GM18868 (cell line): ENCODE measurements at regions not wholly inside any gene's neighbourhood (a gene's known extent, or its start where the extent isn't known, plus 50 kb on each side); places are given as distances from the start of the nearest gene placed in this dataset.

ENCODE experiments used
- ATAC-seq: cut with Tn5 transposase; IDR thresholded peaks from one replicate; pipeline ENCODE4 v1.9.1; 2021; ENCODE audit warnings: mild to moderate bottlenecking, moderate library complexity; ENCODE audit not compliant: unreplicated experiment

GRCh38 chr4:82043081-82043808 lies 330.5 kb downstream of the HNRNPD start:
- ATAC-seq, result no peak

GRCh38 chr4:82042042-82042441 lies 331.7 kb downstream of the HNRNPD start:
- ATAC-seq, result no peak

- no peak for ATAC-seq
Observed at GRCh38 chr4:82038936-82039335, 334.9 kb downstream of the HNRNPD start.

- ATAC-seq, result no peak
Observed at GRCh38 chr4:82036181-82036580, 337.6 kb downstream of the HNRNPD start.

GRCh38 chr4:82034878-82035277 lies 338.9 kb downstream of the HNRNPD start:
- no peak for ATAC-seq

GRCh38 chr4:82033862-82034261 lies 339.9 kb downstream of the HNRNPD start:
- ATAC-seq, result no peak

GRCh38 chr4:82031376-82031927 lies 342.3 kb downstream of the HNRNPD start:
- no peak for ATAC-seq

GRCh38 chr4:82017680-82018079 lies 356.1 kb downstream of the HNRNPD start:
- ATAC-seq, result no peak

GRCh38 chr4:82005158-82005557 lies 368.6 kb downstream of the HNRNPD start:
- ATAC-seq, result no peak

GRCh38 chr4:81997313-81997712 lies 376.5 kb downstream of the HNRNPD start:
- no peak for ATAC-seq

GRCh38 chr4:81990898-81991297 lies 382.9 kb downstream of the HNRNPD start:
- no peak for ATAC-seq

- no peak for ATAC-seq
Observed at GRCh38 chr4:81990211-81990610, 383.6 kb downstream of the HNRNPD start.

GRCh38 chr4:81989202-81989601 lies 384.6 kb downstream of the HNRNPD start:
- no peak for ATAC-seq

- no peak for ATAC-seq
Observed at GRCh38 chr4:81988178-81988577, 385.6 kb downstream of the HNRNPD start.

GRCh38 chr4:81984746-81985145 lies 389.0 kb downstream of the HNRNPD start:
- no peak for ATAC-seq

GRCh38 chr4:81982846-81983540 lies 390.8 kb downstream of the HNRNPD start:
- ATAC-seq, result no peak

- ATAC-seq, result no peak
Observed at GRCh38 chr4:81981218-81981617, 392.6 kb downstream of the HNRNPD start.

GRCh38 chr4:81974523-81974922 lies 399.3 kb downstream of the HNRNPD start:
- ATAC-seq, result no peak

GRCh38 chr4:81971637-81972381 lies 402.0 kb downstream of the HNRNPD start:
- no peak for ATAC-seq

GRCh38 chr4:81971061-81971460 lies 402.7 kb downstream of the HNRNPD start:
- ATAC-seq, result no peak

- ATAC-seq, result no peak
Observed at GRCh38 chr4:81970454-81970853, 403.3 kb downstream of the HNRNPD start.

GRCh38 chr4:81966676-81967075 lies 407.1 kb downstream of the HNRNPD start:
- no peak for ATAC-seq
